Esophagus muscularis mucosa (tissue), 4 donors: ENCODE measurements at regions not wholly inside any gene's neighbourhood (a gene's known extent, or its start where the extent isn't known, plus 50 kb on each side); places are given as distances from the start of the nearest gene placed in this dataset.

Source experiments
- DNase-seq: peaks from one replicate; pipeline ENCODE4 v3.0.0-alpha.2; 2017; ENCODE audit errors: extremely low spot score
- H3K27ac ChIP-seq, 4 donors: fragments of 200-600 bp; sonication (generic); replicated peaks in 1 of 4; 1 replicate in 3 of 4; 2 replicates in 1 of 4; pipeline ENCODE4 v1.5.1; 2016 to 2019; ENCODE audit warnings: mild to moderate bottlenecking in 1 of 4
- H3K27me3 ChIP-seq, 4 donors: fragments of 200-600 bp; sonication (generic); one replicate each; pipeline versions ENCODE4 v1.5.1 to v1.6.0; 2016 to 2019
- H3K36me3 ChIP-seq, 4 donors: fragments of 200-600 bp; sonication (generic); one replicate each; pipeline ENCODE4 v1.5.1; 2016 to 2019
- H3K4me1 ChIP-seq, 4 donors: fragments of 200-600 bp; sonication (generic); one replicate each; pipeline ENCODE4 v1.5.1; 2016 to 2019
- H3K4me3 ChIP-seq, 4 donors: fragments of 200-600 bp; sonication (generic); 1 replicate in 2 of 4; 2 replicates in 2 of 4; pipeline ENCODE4 v1.5.1; 2016 to 2019; ENCODE audit warnings: mild to moderate bottlenecking in 4 of 4, moderate library complexity in 1 of 4
- H3K9me3 ChIP-seq, 4 donors: fragments of 200-600 bp; sonication (generic); 1 replicate in 3 of 4; 2 replicates in 1 of 4; pipeline ENCODE4 v1.5.1; 2016 to 2019
- CTCF ChIP-seq, 3 experiments: fragments of 200-600 bp in 2 of 3; fragments of 450-650 bp in 1 of 3; sonication (generic) in 2 of 3; IDR thresholded peaks; one replicate each; pipeline ENCODE4 v1.5.1; 2017 to 2019; ENCODE audit warnings: antibody characterized with exemption in 3 of 3, mild to moderate bottlenecking in 2 of 3, moderate library complexity in 1 of 3
- EP300 ChIP-seq: sonication (generic); formaldehyde crosslinking; IDR thresholded peaks from one replicate; pipeline ENCODE4 v1.6.1; 2017; ENCODE audit warnings: antibody characterized with exemption
- POLR2A ChIP-seq: fragments of 450-650 bp; IDR thresholded peaks from one replicate; pipeline ENCODE4 v1.6.1; 2017; ENCODE audit warnings: antibody characterized with exemption, moderate library complexity, mild to moderate bottlenecking, low read depth
- POLR2AphosphoS5 ChIP-seq, 2 donors: sonication (generic); formaldehyde crosslinking; IDR thresholded peaks; one replicate each; pipeline ENCODE4 v1.6.1; 2017; ENCODE audit warnings: antibody characterized with exemption in 2 of 2
- WGBS: methylation state at CpG from one replicate; pipeline ENCODE4 v1.1.5; 2018; 5-methylcytosine and 5-hydroxymethylcytosine counted together
- intact Hi-C: fragments of 100-400 bp; cut with DNase I; formaldehyde crosslinking; loops from one replicate; pipeline ENCODE4 v1.15.1; 2023

- TF ChIP-seq EP300: no peak
- no peak for TF ChIP-seq POLR2AphosphoS5 (IDR thresholded peaks at IDR 0.05)
- no peak for TF ChIP-seq POLR2A
- TF ChIP-seq CTCF (IDR thresholded peaks at IDR 0.05): no peak
- no peaks in the 10 kb centered on the region for H3K27me3 ChIP-seq
- DNase-seq: no peak
- no peaks in the 10 kb centered on the region for H3K36me3 ChIP-seq
- no peaks in the 10 kb centered on the region for H3K9me3 ChIP-seq
- no peak overlapping the region for H3K4me3 ChIP-seq
- no peaks in the 10 kb centered on the region for H3K4me1 ChIP-seq
- H3K27ac ChIP-seq: no peak overlapping the region
- intact Hi-C loops: loop anchor here (10.0 kb wide), 1 partner anchor 196 kb away; no protein-coding TSS in a partner anchor
Observed at GRCh38 chr18:34128436-34128835, 96.3 kb downstream of the NOL4 start.

GRCh38 chr18:34126121-34126520, 98.6 kb downstream of the NOL4 start:
- Histone ChIP-seq H3K4me1 (no peaks in the 10 kb centered on the region), H3K4me3 (no peak overlapping the region), H3K27me3 (no peaks in the 10 kb centered on the region), H3K27ac (no peak overlapping the region), H3K9me3 (no peaks in the 10 kb centered on the region), H3K36me3 (no peaks in the 10 kb centered on the region)
- no peak for DNase-seq
- intact Hi-C loops: loop anchor here (10.0 kb wide), 1 partner anchor 199 kb away; no protein-coding TSS in a partner anchor
- 83% methylated on average over 3 of the region's 3 CpGs for WGBS
- TF ChIP-seq CTCF (IDR thresholded peaks at IDR 0.05): no peak
- TF ChIP-seq EP300: no peak
- no peak for TF ChIP-seq POLR2A
- no peak for TF ChIP-seq POLR2AphosphoS5 (IDR thresholded peaks at IDR 0.05)

- no peaks in the 10 kb centered on the region for H3K4me1 ChIP-seq
- WGBS: 28% methylated on average over 4 of the region's 4 CpGs
- H3K27ac ChIP-seq: no peak overlapping the region
- H3K36me3 ChIP-seq: no peaks in the 10 kb centered on the region
- intact Hi-C loops: loop anchor here (5.0 to 10.0 kb wide), 2 partner anchors 202 to 664 kb away; no protein-coding TSS in a partner anchor
- DNase-seq: no peak
- no peaks in the 10 kb centered on the region for H3K9me3 ChIP-seq
- TF ChIP-seq CTCF (IDR thresholded peaks at IDR 0.05): peak; percentile 74 to 87 (median 81)
- no peak for TF ChIP-seq POLR2A
- no peak overlapping the region for H3K4me3 ChIP-seq
- H3K27me3 ChIP-seq: no peaks in the 10 kb centered on the region
Observed at GRCh38 chr18:34122724-34123334, 101.9 kb downstream of the NOL4 start.

GRCh38 chr18:34121200-34121721, 103.5 kb downstream of the NOL4 start:
- DNase-seq: no peak
- Histone ChIP-seq H3K36me3 (no peaks in the 10 kb centered on the region), H3K27ac (no peak overlapping the region), H3K9me3 (no peaks in the 10 kb centered on the region), H3K4me3 (no peak overlapping the region), H3K4me1 (no peaks in the 10 kb centered on the region), H3K27me3 (no peaks in the 10 kb centered on the region)
- 60% methylated on average over 4 of the region's 4 CpGs for WGBS
- TF ChIP-seq CTCF (IDR thresholded peaks at IDR 0.05) (no peak), EP300 (no peak), POLR2AphosphoS5 (IDR thresholded peaks at IDR 0.05) (no peak), POLR2A (no peak)
- intact Hi-C loops: loop anchor here (5.0 to 10.0 kb wide), 2 partner anchors 204 to 666 kb away; no protein-coding TSS in a partner anchor
